ENCODE measurements at regions not wholly inside any gene's neighbourhood (a gene's known extent, or its start where the extent isn't known, plus 50 kb on each side); places are given as distances from the start of the nearest gene placed in this dataset.

DNA sequence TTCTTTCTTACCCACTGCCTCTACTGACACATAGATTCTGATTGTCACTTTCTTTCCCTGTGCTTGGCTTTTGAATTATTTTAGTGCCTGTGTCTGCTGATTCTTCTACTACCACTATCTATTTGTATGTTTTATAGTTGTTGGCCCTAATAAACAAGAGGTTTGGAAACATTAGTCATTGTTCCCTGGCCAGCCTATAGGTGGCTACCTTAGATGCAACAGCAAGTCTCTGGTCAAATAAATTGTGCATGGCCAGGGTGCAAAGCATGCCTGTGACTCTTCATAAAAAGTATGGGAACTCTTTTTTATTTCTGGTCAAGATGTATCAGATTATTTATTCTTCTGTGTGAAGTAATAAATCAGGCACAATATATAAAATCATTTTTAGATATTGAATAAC is 124.4 kb downstream of the PLK2 start:
- TF ChIP-seq, protein P1, sequence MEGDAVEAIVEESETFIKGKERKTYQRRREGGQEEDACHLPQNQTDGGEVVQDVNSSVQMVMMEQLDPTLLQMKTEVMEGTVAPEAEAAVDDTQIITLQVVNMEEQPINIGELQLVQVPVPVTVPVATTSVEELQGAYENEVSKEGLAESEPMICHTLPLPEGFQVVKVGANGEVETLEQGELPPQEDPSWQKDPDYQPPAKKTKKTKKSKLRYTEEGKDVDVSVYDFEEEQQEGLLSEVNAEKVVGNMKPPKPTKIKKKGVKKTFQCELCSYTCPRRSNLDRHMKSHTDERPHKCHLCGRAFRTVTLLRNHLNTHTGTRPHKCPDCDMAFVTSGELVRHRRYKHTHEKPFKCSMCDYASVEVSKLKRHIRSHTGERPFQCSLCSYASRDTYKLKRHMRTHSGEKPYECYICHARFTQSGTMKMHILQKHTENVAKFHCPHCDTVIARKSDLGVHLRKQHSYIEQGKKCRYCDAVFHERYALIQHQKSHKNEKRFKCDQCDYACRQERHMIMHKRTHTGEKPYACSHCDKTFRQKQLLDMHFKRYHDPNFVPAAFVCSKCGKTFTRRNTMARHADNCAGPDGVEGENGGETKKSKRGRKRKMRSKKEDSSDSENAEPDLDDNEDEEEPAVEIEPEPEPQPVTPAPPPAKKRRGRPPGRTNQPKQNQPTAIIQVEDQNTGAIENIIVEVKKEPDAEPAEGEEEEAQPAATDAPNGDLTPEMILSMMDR (IDR thresholded peaks at IDR 0.05; ENCODE audit: partially characterized antibody, unreplicated experiment) = no peak
- no peak overlapping the region for H3K27ac Mint-ChIP-seq (ENCODE audit: unreplicated experiment)
- H3K4me1 Mint-ChIP-seq (ENCODE audit: low read depth, unreplicated experiment) = no peaks in the 10 kb centered on the region

DNA sequence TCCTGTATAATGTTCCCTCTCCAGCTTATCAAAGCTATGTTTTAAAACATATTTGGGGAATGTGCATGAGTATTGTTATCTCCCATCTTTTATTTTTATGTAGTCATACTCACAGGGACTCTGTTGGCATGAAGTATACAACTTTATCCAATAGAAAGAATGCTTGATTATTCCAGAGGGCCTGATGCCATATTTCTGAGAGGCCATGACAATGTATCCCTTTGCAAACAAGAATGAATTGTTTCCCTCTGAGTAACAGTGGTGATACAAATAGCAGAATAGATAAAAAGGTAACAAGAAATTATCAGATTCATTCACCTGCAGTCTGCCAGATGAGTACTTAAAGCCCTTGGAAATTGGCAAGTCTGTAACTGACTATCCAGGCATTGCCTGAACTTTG is 125.9 kb downstream of the PLK2 start:
- TF ChIP-seq, protein P1 (IDR thresholded peaks at IDR 0.05; ENCODE audit: partially characterized antibody, unreplicated experiment) = no peak
- H3K27ac Mint-ChIP-seq (ENCODE audit: unreplicated experiment) = no peak overlapping the region
- H3K27me3 Mint-ChIP-seq (ENCODE audit: unreplicated experiment) = no peaks in the 10 kb centered on the region
- H3K4me3 Mint-ChIP-seq (ENCODE audit: unreplicated experiment) = no peak overlapping the region
- no peaks in the 10 kb centered on the region for H3K9me3 Mint-ChIP-seq (ENCODE audit: unreplicated experiment)
- H3K4me1 Mint-ChIP-seq (ENCODE audit: low read depth, unreplicated experiment) = no peaks in the 10 kb centered on the region
- no peak for DNase-seq
- no peaks in the 10 kb centered on the region for H3K36me3 Mint-ChIP-seq (ENCODE audit: unreplicated experiment)

More for the DNA sequence above, 124.4 kb downstream of the PLK2 start:
- Mint-ChIP-seq H3K36me3 (ENCODE audit: unreplicated experiment) (no peaks in the 10 kb centered on the region), H3K27me3 (ENCODE audit: unreplicated experiment) (no peaks in the 10 kb centered on the region), H3K4me3 (ENCODE audit: unreplicated experiment) (no peak overlapping the region), H3K9me3 (ENCODE audit: unreplicated experiment) (no peaks in the 10 kb centered on the region)
- DNase-seq = no peak

DNA sequence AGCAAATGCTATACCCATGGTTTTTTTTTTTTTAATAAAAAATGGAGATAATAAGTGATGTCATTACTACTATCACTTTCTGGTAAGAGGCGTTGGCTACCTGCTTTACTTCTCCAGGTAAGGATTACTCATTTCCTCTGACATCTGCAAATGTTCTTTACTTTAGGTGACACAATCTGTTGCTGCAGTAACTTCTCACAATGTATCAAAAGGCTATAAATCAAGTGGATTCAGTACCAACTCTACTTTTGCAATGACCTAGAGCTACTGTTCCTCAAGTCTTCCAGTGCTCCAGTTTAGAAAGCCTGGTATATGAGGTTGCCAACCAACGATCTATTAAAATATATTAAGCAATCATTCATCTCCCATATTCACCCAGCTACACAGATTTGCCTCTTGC is 129.1 kb downstream of the PLK2 start:
- Mint-ChIP-seq H3K27ac (ENCODE audit: unreplicated experiment) (no peak overlapping the region), H3K36me3 (ENCODE audit: unreplicated experiment) (no peaks in the 10 kb centered on the region), H3K4me3 (ENCODE audit: unreplicated experiment) (no peak overlapping the region), H3K4me1 (ENCODE audit: low read depth, unreplicated experiment) (no peaks in the 10 kb centered on the region), H3K9me3 (ENCODE audit: unreplicated experiment) (no peaks in the 10 kb centered on the region), H3K27me3 (ENCODE audit: unreplicated experiment) (no peaks in the 10 kb centered on the region)
- TF ChIP-seq, protein P1 (IDR thresholded peaks at IDR 0.05; ENCODE audit: partially characterized antibody, unreplicated experiment) = no peak
- no peak for DNase-seq

DNA sequence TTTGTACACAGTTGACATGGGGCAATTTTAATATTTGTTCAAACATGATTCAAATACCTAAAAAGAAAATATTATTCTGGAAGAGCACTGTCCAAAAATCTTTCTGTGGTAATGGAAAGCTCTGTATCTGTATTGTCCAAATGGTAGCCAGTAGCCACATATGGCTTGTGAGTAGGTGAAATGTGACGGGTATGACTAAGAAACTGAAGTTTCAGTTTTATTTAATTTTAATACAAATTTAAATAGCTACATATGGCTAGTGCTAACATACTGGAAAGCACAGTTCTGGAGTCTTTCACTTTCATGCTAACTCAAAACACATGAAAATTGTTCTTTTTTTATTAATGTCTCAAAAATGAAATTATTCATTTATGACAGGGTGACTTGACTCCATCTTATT is 132.6 kb downstream of the PLK2 start:
- Mint-ChIP-seq H3K27ac (ENCODE audit: unreplicated experiment) (no peak overlapping the region), H3K9me3 (ENCODE audit: unreplicated experiment) (no peaks in the 10 kb centered on the region), H3K27me3 (ENCODE audit: unreplicated experiment) (no peaks in the 10 kb centered on the region), H3K4me3 (ENCODE audit: unreplicated experiment) (no peak overlapping the region), H3K4me1 (ENCODE audit: low read depth, unreplicated experiment) (no peaks in the 10 kb centered on the region), H3K36me3 (ENCODE audit: unreplicated experiment) (no peaks in the 10 kb centered on the region)
- no peak for DNase-seq
- TF ChIP-seq, protein P1 (IDR thresholded peaks at IDR 0.05; ENCODE audit: partially characterized antibody, unreplicated experiment) = no peak

DNA sequence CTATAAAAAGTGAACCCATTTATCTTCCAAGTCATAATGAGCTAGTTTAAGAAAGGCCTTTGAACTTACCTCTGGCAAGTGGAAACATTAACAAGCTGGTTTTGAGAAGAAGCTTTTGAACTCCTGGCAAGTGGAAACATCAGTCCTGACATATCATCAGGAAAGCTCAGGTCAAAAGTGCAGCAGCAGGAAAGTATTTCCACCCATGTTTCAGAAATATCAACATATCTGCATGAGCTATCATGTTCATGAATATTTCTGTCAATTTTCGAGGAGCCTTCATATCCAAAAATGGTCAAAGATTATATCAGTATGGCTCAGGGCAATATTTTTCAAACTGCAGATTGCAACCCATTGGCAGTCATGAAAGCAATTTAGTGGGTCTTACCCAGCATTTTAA is 133.9 kb downstream of the PLK2 start:
- TF ChIP-seq, protein P1 (IDR thresholded peaks at IDR 0.05; ENCODE audit: partially characterized antibody, unreplicated experiment) = no peak
- H3K4me1 Mint-ChIP-seq (ENCODE audit: low read depth, unreplicated experiment) = no peaks in the 10 kb centered on the region
- H3K9me3 Mint-ChIP-seq (ENCODE audit: unreplicated experiment) = peaks cover 2% of the 10 kb centered on the region
- H3K4me3 Mint-ChIP-seq (ENCODE audit: unreplicated experiment) = no peak overlapping the region
- H3K36me3 Mint-ChIP-seq (ENCODE audit: unreplicated experiment) = no peaks in the 10 kb centered on the region
- no peak overlapping the region for H3K27ac Mint-ChIP-seq (ENCODE audit: unreplicated experiment)
- no peak for DNase-seq
- H3K27me3 Mint-ChIP-seq (ENCODE audit: unreplicated experiment) = no peaks in the 10 kb centered on the region
